Stimulated activated naive CD4-positive, alpha-beta T cell treated with Interleukin-2 at 50 U/mL for 16 hours (primary cell): ENCODE measurements at regions not wholly inside any gene's neighbourhood (a gene's known extent, or its start where the extent isn't known, plus 50 kb on each side); places are given as distances from the start of the nearest gene placed in this dataset.
"Not testable (repeated sequence)": the region's sequence is repeated elsewhere in the genome, so short reads cannot be mapped to it uniquely, and the experiment has no call there.

Experiments used
- DNase-seq: peaks from one replicate; lab custom pipeline; 2025; lab: John Stamatoyannopoulos, UW

GRCh38 chr21:35748678-35749314, 311.5 kb downstream of the SETD4 start:
- DNase-seq = no peak

- no peak for DNase-seq
Observed at GRCh38 chr21:35743571-35743970, 316.8 kb downstream of the SETD4 start.

DNA sequence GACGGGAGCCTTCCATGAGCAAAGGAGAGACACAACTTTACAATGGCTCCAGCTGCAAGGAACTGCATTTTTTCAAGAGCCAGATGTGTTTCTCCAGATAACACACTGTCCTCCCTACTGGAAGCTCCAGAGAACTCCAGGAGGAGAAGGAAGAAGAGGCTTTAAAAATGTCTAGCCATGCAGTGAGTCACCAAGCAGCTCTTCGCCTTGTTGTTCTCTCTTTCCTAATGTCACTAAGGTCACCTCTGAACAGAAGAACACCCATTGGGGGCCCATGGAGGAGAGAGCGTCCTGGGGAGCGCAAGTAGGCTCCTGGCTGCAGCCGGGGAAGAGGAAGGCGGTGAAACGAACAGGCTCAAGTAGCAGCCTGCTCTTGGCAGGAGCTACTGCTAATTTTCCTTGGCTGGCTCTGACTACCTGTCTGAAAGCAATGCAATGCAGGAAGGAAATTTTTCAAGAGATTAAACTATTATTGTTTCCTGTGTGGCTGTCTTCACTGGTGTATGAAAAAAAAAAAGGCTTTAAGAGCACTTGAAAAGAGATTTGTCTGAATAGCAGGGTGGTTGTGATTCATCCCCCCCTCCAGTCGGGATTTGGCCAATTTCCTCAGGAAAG, 321.9 kb downstream of the SETD4 start:
- no peak for DNase-seq

- DNase-seq = no peak
Observed at GRCh38 chr21:35737899-35738346, 322.4 kb downstream of the SETD4 start.

DNA sequence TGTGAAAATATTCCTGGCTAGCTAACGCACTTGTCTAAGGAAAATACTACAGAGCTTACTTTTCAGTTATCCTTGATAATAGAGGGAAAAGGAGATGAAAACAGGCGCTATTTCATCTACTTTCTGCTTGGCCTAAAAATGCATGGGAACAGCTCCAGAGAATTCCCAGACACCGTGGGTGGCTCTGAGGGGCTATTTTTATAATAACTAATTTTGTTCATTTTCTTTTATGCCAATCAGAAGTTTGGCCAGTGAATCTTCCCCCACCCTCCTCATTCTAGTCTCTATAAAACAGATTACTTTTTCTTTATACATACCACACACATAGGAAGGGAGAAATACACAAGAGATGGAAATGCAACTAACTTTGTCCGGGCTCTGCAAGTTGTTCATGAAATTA, 322.9 kb downstream of the SETD4 start:
- DNase-seq = no peak

GRCh38 chr21:35732788-35733187, 327.5 kb downstream of the SETD4 start:
- no peak for DNase-seq

GRCh38 chr21:35730325-35730724, 330.0 kb downstream of the SETD4 start:
- no peak for DNase-seq

GRCh38 chr21:35727830-35728229, 332.5 kb downstream of the SETD4 start:
- no peak for DNase-seq

DNA sequence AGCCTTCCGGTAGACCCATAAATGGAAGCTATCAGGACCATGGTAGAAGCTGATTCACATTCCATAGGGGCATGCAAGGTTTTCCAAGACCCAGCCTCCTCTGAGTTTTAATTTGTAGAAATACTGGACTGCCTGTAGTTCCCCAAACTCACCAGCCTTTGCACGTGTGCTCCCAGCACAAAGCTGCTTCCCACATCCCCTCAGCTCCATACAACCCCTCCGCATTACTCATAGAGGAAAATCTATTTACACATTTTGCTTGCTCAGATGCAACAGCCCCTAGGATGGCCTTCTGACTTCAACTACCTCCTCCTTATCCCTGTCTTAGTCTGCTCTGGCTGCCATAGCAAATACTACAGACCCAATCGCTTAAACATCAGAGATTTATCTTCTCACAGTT, 336.2 kb downstream of the SETD4 start:
- no peak for DNase-seq

- DNase-seq = no peak
Observed at GRCh38 chr21:35721701-35722100, 338.6 kb downstream of the SETD4 start.

GRCh38 chr21:35720208-35720731, 340.1 kb downstream of the SETD4 start:
- DNase-seq = no peak

DNA sequence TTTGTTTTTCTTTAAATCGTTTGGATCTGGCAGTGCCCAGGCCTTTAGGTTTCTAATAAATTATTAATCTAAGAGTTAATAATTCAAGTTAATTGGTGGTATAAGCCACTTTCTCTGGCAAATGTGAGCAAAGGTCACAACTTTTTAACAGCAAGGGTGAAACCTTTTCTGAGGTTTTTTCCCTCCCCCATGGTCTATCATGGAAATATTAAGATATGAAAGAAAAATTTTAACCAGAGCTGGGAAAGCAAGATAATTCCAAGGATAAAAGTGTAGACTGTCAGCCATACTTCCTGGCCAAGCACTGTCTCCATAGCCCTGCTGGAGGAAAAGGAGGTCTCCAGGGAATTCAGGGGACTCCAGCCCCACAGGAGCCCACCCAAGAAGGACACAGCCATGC, 341.2 kb downstream of the SETD4 start:
- DNase-seq = no peak

DNA sequence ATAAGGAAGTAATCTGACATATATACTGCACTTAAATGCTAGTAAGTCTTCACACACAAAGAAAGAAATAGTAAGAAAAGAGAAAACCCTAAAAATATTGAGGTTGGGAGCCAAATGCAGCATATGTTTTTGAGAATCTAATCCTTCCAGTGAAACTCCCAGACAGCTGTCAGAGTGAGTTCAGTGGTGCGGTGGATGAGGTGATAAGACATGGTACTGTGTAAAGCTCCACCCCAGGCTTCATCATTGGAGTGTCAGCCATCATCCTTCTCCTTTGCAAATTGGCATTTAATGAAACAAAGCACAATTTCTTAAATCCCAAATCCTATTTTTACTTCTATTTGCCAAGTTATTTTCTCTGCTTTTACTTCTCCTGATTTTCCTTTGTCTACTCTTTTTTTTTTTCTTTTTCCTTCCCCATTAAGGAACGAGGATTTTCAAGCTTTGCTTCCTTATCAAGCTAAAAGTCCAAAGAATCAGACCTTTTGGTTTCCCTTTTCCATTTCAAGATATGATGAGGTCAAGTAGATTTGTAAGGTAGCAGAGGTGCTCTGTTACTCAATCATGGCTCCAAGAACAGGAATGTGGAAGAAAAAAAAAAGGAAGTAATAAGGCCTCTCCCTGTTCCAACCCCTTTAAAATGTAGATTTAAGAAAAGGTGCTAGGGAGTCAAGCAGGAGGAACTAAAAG, 343.3 kb downstream of the SETD4 start:
- DNase-seq = no peak

- DNase-seq = no peak
Observed at GRCh38 chr21:35713914-35714313, 346.4 kb downstream of the SETD4 start.

DNA sequence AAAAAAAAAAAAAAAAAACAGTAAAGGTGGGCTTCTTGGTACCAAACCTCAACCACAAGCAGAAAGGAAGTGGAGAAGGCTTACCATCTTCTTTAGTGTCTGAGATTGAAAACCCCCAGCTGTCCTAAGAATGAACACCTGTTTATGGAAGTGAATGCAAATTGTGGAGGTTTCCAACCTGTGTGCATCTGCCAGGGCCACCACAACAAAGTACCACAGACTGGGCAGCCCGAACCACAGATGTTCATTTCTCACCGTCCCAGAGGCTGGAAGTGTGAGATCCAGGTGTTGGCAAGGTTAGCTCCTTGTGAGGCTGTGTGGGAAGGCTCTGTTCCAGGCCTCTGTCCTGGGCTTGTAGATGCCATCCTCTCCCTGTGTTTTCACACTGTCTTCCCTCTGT, 348.7 kb downstream of the SETD4 start:
- DNase-seq = no peak

- DNase-seq = no peak
Observed at GRCh38 chr21:35711213-35711612, 349.1 kb downstream of the SETD4 start.

- not testable (repeated sequence) for DNase-seq
Observed at GRCh38 chr21:35709990-35710389, 350.3 kb downstream of the SETD4 start.

DNA sequence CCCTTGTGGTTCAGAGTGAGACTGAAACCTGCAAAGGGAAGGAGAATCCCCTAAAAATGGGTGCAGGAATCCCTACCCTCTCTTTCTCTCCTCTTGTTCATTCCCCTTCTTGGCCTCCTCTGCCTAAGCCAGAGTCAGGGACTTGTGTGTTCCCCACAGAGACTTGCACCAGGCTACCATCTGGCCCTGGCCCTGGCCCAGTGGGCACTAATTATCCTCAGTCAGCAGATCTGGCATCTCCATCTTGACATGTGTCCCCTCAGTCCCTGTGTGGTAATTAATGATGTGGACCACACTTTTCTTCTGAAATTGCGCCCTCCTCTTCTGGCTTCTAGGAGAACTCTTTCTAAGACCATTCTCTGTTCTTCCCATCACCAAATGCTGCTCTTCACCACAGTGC, 354.4 kb downstream of the SETD4 start:
- DNase-seq = no peak

DNA sequence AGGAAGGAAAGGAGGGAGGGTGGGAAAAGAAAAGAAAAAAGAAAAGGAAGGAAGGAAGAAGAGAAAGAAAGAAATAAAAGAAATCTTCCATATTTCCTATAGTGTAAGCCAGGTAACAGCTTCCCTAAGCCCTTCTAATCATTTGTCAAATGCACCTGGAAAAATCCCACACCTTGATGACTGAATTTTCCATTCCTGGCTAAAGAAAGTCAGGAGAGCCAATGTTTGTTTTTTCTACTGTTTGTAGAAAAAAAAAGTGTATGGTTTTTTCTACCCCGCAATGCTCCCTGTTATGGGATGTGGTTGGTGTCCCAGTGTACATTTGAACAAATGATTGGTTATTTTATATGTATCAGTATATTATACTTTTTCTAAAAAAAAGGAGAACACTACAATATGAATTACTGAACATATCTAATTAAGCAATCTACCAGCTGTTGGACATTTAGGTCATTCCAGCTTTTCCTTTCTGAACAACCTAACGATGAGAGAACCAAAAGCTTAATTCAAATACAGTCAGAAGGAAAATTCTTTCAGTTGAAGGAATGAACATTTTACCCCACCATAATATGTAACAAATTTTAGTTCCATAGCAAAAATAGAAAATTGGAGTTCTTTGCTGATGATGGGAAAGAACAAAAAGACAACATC, 355.0 kb downstream of the SETD4 start:
- DNase-seq = no peak

GRCh38 chr21:35703704-35704103, 356.6 kb downstream of the SETD4 start:
- no peak for DNase-seq

DNA sequence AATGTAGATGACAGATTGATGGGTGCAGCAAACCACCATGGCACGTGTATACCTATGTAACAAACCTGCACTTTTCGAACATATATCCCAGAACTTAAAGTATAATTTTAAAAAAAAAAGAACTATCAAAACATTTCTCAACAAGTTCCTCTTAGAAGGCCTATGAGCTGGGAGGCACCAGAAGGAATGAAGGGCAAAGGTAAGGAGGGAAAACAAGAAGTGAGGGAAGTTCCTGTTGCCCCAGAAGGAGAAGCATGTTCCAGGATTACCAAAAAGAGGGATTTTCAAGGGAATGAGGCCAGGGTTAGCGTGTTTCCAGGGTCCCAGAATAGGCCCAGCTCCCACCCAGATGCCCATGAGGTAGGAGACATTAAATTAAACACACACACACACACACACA, 361.0 kb downstream of the SETD4 start:
- no peak for DNase-seq

- DNase-seq = no peak
Observed at GRCh38 chr21:35697321-35697808, 363.0 kb downstream of the SETD4 start.

- DNase-seq = no peak
Observed at GRCh38 chr21:35696644-35697043, 363.7 kb downstream of the SETD4 start.
